ENCODE measurements at regions not wholly inside any gene's neighbourhood (a gene's known extent, or its start where the extent isn't known, plus 50 kb on each side); places are given as distances from the start of the nearest gene placed in this dataset.

DNA sequence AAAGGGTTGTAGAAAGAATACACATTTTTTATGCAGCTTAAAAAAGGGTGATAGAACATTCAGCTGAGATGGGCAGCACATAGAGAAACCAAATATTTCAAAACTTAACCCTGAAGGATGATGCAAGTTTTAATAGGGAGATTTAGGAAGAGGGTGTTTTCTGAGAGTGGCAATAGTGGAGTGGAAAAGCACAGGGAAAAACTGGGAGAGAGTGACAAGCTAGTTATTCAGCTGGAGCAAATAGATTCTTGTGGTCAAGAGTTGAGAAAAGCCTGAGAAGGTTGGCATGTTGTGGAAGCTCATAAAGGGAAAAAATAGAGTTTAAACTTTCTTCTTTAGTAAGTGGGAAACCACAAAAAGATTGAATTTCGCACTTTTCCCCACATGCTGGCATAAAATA lies 359.6 kb upstream of the PITX2 start:
- TF ChIP-seq, protein P1, sequence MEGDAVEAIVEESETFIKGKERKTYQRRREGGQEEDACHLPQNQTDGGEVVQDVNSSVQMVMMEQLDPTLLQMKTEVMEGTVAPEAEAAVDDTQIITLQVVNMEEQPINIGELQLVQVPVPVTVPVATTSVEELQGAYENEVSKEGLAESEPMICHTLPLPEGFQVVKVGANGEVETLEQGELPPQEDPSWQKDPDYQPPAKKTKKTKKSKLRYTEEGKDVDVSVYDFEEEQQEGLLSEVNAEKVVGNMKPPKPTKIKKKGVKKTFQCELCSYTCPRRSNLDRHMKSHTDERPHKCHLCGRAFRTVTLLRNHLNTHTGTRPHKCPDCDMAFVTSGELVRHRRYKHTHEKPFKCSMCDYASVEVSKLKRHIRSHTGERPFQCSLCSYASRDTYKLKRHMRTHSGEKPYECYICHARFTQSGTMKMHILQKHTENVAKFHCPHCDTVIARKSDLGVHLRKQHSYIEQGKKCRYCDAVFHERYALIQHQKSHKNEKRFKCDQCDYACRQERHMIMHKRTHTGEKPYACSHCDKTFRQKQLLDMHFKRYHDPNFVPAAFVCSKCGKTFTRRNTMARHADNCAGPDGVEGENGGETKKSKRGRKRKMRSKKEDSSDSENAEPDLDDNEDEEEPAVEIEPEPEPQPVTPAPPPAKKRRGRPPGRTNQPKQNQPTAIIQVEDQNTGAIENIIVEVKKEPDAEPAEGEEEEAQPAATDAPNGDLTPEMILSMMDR (conservative IDR thresholded peaks at IDR 0.05; ENCODE audit: control insufficient read depth, insufficient read depth, low read depth, low read length): no peak
- DNase-seq (ENCODE audit: low read depth): no peak

DNA sequence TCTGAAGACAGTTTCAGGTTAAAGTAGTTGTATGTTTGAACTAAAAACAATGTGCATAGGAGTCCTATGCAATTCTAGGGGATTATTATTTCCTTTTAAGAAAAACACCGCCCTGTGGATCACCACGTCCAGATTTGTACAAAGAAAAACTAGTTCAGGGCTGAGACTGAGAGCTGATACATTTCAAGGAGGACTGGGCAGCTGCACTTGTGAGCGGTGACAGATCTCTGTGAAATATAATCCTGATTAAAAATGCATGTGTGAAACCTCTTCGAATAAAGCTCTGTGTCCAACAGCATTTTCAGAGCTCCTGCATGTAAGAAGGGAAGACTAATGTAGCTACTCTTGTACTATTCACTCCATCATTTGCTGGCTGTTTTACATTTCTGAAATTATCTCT lies 365.8 kb upstream of the PITX2 start:
- no peak for DNase-seq (ENCODE audit: low read depth)
- TF ChIP-seq, protein P1 (conservative IDR thresholded peaks at IDR 0.05; ENCODE audit: control insufficient read depth, insufficient read depth, low read depth, low read length): no peak
- no peak overlapping the region for H3K4me3 ChIP-seq (ENCODE audit: control insufficient read depth, low read depth, low read length)

More for the DNA sequence above, 359.6 kb upstream of the PITX2 start:
- no peak overlapping the region for H3K4me3 ChIP-seq (ENCODE audit: control insufficient read depth, low read depth, low read length)

DNA sequence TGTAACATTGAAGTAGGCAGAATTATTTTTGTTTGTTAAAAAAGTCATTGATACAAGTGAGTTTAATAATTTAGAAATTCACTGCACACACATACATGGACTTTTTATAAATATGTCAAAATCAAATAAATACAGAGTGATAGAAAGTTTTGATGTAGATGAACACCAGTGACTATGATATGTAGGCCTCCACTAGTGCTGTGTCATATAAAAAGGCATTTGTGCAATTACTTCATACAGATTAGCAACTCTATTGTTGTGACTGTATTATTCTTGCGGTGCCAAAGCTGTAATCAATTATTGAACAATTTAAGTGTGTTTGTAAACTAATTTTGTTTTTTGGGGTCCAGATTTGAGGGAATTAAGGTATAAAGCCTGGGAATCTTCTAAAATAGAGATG lies 366.2 kb upstream of the PITX2 start:
- TF ChIP-seq, protein P1 (conservative IDR thresholded peaks at IDR 0.05; ENCODE audit: control insufficient read depth, insufficient read depth, low read depth, low read length): no peak
- H3K4me3 ChIP-seq (ENCODE audit: control insufficient read depth, low read depth, low read length): no peak overlapping the region
- no peak for DNase-seq (ENCODE audit: low read depth)

DNA sequence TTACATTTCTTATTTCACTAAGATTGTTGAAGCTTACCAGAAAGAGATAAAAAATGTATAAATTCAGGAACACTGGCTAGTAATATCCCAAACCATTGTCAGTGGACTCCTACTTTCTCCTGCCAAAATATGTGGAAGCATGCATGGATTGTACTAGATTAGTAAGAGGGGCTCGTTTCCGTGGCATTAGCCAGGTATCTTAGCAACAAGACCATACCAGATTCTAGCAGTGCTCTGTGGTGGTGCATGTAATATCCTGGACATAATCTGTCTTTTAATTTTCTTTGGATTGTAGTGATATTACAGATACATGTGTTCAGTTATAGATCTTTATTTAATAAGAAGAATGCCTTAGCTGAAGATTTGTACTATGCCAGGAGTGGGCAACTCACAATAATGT lies 371.9 kb upstream of the PITX2 start:
- DNase-seq (ENCODE audit: low read depth): no peak
- TF ChIP-seq, protein P1 (conservative IDR thresholded peaks at IDR 0.05; ENCODE audit: control insufficient read depth, insufficient read depth, low read depth, low read length): no peak
- no peak overlapping the region for H3K4me3 ChIP-seq (ENCODE audit: control insufficient read depth, low read depth, low read length)

DNA sequence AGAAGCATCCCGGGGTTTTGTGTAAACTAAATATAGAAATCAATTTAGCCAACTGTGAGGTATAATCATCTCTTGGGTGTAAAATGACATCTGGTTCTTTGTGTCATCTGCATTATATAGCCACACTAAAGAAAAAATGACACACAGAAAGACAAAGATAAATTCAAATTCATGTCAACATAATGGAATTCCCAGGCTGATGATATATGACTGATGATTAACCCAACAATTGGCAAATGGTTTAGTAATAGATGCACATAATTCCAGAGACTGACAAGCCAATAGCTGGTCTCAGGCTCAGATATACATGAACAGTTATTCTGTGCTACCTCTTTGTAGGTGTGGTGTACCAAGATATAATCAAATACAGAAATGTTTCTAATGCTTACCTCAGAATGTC lies 375.4 kb upstream of the PITX2 start:
- H3K4me3 ChIP-seq (ENCODE audit: control insufficient read depth, low read depth, low read length): no peak overlapping the region
- DNase-seq (ENCODE audit: low read depth): no peak
- TF ChIP-seq, protein P1 (conservative IDR thresholded peaks at IDR 0.05; ENCODE audit: control insufficient read depth, insufficient read depth, low read depth, low read length): no peak

DNA sequence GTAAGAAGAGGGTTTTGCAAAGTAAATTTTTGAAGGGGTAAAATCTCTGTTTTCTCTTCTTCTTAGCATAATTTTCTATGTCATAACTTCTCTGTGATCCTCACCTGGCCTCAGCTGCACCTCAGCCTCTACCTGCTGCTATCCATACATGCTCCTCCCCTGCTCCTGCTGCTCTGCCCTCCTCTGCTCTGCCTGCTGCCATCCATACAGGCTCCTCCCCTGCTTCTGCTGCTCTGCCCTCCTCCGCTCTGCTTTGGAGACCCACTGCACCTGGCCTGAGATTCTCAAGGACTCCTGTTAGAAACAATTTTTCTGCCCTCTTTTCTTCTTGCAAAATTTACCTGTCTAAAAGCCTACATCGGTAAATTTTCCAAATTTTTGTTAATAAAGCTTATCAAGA lies 388.6 kb upstream of the PITX2 start:
- TF ChIP-seq, protein P1 (conservative IDR thresholded peaks at IDR 0.05; ENCODE audit: control insufficient read depth, insufficient read depth, low read depth, low read length): no peak
- H3K4me3 ChIP-seq (ENCODE audit: control insufficient read depth, low read depth, low read length): no peak overlapping the region
- DNase-seq (ENCODE audit: low read depth): no peak

DNA sequence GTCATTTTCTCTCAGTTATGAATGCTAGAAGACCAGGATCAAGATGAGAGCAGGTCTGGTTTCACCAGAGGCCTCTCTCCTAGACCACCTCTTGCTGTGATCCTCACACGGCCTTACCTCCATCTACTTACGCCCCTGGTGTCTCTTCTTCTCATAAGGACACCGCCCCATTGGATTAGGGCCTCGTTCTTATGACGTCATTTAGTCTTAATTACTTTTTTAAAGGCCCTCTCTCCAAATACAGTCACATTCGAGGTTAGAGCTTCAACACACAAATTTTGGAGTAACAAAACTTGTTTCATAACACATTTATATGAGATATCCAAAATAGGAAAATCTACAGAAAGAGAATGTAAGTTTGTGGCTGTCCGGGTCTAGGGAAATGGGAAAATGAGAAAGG lies 391.0 kb upstream of the PITX2 start:
- TF ChIP-seq, protein P1 (conservative IDR thresholded peaks at IDR 0.05; ENCODE audit: control insufficient read depth, insufficient read depth, low read depth, low read length): no peak
- H3K4me3 ChIP-seq (ENCODE audit: control insufficient read depth, low read depth, low read length): no peak overlapping the region
- no peak for DNase-seq (ENCODE audit: low read depth)

Measured in fibroblast of mammary gland (primary cell).